ENCODE measurements at regions not wholly inside any gene's neighbourhood (a gene's known extent, or its start where the extent isn't known, plus 50 kb on each side); places are given as distances from the start of the nearest gene placed in this dataset.
A peak's percentile ranks its signal among the peaks of the same experiment; 100 is the strongest.
"Not testable (repeated sequence)": the region's sequence is repeated elsewhere in the genome, so short reads cannot be mapped to it uniquely, and the experiment has no call there.

GRCh38 chr2:60351321-60351720 is 202.1 kb downstream of the BCL11A start:
- H3K27me3 ChIP-seq = no peaks in the 10 kb centered on the region
- H3K4me3 ChIP-seq (ENCODE audit: low read depth, low read length) = no peak overlapping the region
- no peak for DNase-seq
- H3K36me3 ChIP-seq = no peaks in the 10 kb centered on the region
- TF ChIP-seq, protein P1, sequence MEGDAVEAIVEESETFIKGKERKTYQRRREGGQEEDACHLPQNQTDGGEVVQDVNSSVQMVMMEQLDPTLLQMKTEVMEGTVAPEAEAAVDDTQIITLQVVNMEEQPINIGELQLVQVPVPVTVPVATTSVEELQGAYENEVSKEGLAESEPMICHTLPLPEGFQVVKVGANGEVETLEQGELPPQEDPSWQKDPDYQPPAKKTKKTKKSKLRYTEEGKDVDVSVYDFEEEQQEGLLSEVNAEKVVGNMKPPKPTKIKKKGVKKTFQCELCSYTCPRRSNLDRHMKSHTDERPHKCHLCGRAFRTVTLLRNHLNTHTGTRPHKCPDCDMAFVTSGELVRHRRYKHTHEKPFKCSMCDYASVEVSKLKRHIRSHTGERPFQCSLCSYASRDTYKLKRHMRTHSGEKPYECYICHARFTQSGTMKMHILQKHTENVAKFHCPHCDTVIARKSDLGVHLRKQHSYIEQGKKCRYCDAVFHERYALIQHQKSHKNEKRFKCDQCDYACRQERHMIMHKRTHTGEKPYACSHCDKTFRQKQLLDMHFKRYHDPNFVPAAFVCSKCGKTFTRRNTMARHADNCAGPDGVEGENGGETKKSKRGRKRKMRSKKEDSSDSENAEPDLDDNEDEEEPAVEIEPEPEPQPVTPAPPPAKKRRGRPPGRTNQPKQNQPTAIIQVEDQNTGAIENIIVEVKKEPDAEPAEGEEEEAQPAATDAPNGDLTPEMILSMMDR (IDR thresholded peaks at IDR 0.05; ENCODE audit: low read depth, low read length) = no peak
- no peaks in the 10 kb centered on the region for H3K9me3 ChIP-seq
- no peaks in the 10 kb centered on the region for H3K4me1 ChIP-seq

DNA sequence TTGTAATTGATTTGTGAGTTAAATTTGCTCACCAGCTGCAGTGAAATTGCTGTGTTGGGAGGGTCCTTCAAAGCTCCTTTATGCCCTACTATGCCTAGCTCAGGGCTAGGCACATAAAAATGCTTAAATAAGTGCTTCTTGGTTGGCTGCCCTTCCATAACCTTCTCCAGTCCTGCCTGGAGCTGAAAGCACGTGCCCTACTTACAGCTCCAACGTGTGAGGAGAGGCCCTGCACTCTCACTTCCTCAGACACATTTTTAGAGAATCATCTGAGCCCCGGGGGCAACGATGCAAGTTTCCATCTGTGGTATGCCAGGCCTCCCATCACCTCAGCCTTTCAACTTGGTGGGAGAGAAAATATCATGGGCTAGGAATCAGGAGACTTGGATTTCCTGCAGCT is 202.7 kb downstream of the BCL11A start:
- no peaks in the 10 kb centered on the region for H3K9me3 ChIP-seq
- no peak for DNase-seq
- H3K4me3 ChIP-seq (ENCODE audit: low read depth, low read length) = no peak overlapping the region
- no peaks in the 10 kb centered on the region for H3K27me3 ChIP-seq
- no peaks in the 10 kb centered on the region for H3K4me1 ChIP-seq
- H3K36me3 ChIP-seq = no peaks in the 10 kb centered on the region
- TF ChIP-seq, protein P1 (IDR thresholded peaks at IDR 0.05; ENCODE audit: low read depth, low read length) = no peak

DNA sequence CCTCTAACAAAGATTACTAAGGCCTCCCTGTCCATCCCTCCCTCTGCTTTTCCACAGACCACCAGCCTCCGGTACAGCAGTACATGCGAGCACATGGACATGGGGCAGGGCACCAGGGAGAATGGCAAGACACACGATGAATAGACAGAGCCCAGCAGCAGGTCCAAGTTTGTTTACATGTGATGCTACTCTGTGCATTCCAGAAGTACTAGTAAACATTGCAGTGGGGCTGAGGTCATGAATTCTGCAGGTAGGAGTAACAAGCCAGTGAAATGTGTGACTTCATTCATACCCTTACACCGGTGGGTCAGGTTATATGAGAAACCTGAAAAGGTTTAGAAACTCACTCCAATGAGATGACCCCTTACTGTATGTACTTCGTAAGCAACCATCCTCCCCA is 205.7 kb downstream of the BCL11A start:
- H3K36me3 ChIP-seq = no peaks in the 10 kb centered on the region
- no peak overlapping the region for H3K4me3 ChIP-seq (ENCODE audit: low read depth, low read length)
- no peaks in the 10 kb centered on the region for H3K4me1 ChIP-seq
- TF ChIP-seq, protein P1 (IDR thresholded peaks at IDR 0.05; ENCODE audit: low read depth, low read length) = no peak
- no peaks in the 10 kb centered on the region for H3K9me3 ChIP-seq
- H3K27me3 ChIP-seq = no peaks in the 10 kb centered on the region
- no peak for DNase-seq

GRCh38 chr2:60342491-60342890 is 211.0 kb downstream of the BCL11A start:
- H3K36me3 ChIP-seq; H3K9me3 ChIP-seq; H3K27me3 ChIP-seq; DNase-seq; H3K4me3 ChIP-seq (ENCODE audit: low read depth, low read length); H3K4me1 ChIP-seq: not testable (repeated sequence)

DNA sequence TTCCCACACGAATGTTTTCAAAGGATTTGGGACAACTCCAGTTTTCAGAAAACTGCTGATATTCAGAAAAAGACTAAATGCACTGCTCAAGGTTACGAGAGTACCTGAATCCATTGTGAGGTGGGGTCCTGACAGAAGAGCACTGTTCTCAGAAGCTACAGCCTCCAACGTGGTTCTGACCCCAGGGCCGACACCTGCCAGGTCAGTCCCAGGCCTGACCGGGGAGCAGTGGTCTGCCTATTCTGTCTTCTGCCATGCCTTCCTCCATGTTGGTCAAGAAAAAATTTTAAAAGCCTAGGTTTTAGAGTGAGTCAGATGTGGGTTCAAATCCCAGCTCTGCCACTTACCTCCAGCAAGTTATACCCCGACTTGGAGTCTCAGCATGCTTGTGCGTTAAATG is 212.3 kb downstream of the BCL11A start:
- no peak for DNase-seq
- TF ChIP-seq, protein P1 (IDR thresholded peaks at IDR 0.05; ENCODE audit: low read depth, low read length) = no peak
- H3K36me3 ChIP-seq = no peaks in the 10 kb centered on the region
- no peaks in the 10 kb centered on the region for H3K27me3 ChIP-seq
- no peak overlapping the region for H3K4me3 ChIP-seq (ENCODE audit: low read depth, low read length)
- H3K4me1 ChIP-seq = no peaks in the 10 kb centered on the region
- no peaks in the 10 kb centered on the region for H3K9me3 ChIP-seq

DNA sequence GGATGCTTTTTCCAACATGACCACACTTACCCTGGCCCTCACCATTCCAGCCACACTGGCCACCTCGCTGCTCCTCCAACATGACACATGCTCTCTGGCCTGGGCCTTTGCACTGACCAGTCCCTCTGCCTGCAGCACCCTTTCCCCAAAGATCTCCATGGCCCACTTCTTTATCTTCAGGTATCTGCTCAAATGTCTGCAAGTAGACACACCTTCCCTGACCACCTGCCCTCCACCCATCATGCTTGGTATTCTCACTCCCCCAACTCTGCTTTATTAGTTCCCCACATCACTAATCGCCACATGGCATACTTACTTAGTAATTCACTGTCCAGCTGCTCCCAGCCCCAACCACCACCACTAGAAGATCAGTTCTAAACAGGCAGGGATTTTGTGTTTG is 214.2 kb downstream of the BCL11A start:
- H3K4me3 ChIP-seq (ENCODE audit: low read depth, low read length) = no peak overlapping the region
- H3K9me3 ChIP-seq = no peaks in the 10 kb centered on the region
- no peaks in the 10 kb centered on the region for H3K36me3 ChIP-seq
- TF ChIP-seq, protein P1 (IDR thresholded peaks at IDR 0.05; ENCODE audit: low read depth, low read length) = no peak
- no peak for DNase-seq
- no peaks in the 10 kb centered on the region for H3K27me3 ChIP-seq
- no peaks in the 10 kb centered on the region for H3K4me1 ChIP-seq

- Histone ChIP-seq H3K36me3 (no peaks in the 10 kb centered on the region), H3K4me3 (ENCODE audit: low read depth, low read length) (no peak overlapping the region), H3K27me3 (no peaks in the 10 kb centered on the region), H3K9me3 (no peaks in the 10 kb centered on the region), H3K4me1 (no peaks in the 10 kb centered on the region; the same call in 1 of the 2 replicates)
- DNase-seq = no peak
- TF ChIP-seq, protein P1 (IDR thresholded peaks at IDR 0.05; ENCODE audit: low read depth, low read length) = peak; percentile 17; the same call in 1 of the 2 replicates
These were observed 216.3 kb downstream of the BCL11A start for GRCh38 chr2:60337142-60337497.

All from BE2C (cell line).